GM18498 (cell line): ENCODE measurements at regions not wholly inside any gene's neighbourhood (a gene's known extent, or its start where the extent isn't known, plus 50 kb on each side); places are given as distances from the start of the nearest gene placed in this dataset.

Experiments used
- ATAC-seq: cut with Tn5 transposase; IDR thresholded peaks from one replicate; pipeline ENCODE4 v1.9.1; 2021; ENCODE audit warnings: mild to moderate bottlenecking, moderate library complexity; ENCODE audit not compliant: unreplicated experiment

DNA sequence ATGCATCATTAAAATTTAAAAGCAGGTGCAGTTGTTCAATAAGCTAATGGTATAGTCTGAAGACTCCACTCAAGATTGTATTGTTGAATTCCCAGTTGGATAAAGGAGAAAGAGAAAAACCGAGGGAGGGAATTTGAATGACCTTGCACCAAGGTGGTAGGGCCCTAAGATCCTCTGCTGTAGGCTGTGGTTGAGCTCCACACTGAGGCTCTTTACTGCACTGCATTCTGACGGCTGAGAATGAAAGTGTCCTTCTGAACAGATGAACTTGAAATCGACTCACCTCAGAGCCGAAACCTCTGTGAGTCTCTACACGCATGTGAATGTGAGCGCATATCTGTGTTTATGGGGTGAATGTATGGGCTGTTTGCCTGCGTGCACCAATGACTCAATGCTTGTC, 388.9 kb upstream of the DACH1 start:
- ATAC-seq: no peak

DNA sequence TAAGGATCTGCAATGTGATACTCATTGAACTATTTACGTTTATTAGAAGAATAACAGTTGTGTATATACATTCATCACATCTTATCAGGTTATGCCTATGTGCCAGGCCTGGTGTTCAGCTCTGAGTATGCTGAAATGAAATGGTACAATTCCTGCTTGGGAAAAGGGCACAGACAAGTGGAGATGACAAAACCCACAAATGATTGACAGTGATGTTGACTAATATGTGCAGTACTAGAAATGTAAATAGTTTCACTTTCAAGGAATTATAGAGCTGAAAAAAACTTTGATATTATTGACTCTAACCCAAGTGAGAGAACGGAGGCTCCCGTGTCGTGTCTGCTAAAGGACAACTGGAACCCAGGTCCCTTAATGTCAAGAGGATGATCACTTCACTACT, 386.8 kb upstream of the DACH1 start:
- ATAC-seq: no peak

DNA sequence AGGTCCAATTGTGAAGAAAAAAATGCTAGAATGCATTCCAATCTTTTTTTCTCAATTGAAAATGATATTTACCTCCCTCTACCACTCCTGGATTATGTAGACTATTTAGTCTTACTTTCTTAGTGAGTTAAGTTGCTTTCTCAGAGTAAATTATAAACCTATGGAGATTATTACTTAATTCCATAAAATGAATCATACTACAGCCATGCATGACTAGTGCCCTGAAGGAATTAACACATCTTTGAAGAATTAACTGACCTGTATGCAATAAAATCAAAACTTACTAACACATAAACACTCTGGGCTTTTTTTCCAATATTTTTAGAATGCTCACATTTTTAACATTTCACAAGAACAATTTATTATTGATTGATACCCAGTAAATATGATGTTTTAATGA, 379.4 kb upstream of the DACH1 start:
- no peak for ATAC-seq

DNA sequence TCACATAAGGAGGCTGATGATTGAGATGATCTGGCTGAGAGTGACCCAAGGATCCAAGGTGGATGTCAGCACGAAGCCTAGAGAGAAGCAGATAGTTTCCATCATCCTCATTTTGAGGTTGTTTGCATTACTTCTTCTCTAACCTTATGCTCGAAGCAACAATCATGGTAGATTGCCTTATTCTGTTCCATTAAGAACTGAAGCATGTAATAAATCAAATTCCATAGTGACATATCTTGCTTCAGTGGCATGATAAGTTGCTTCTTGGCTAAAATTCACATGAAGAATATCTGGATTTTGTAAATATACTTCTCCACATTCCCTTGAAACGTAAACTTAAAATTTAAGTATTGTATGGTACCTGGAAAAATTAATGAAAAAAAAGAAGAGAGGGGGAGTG, 377.8 kb upstream of the DACH1 start:
- ATAC-seq: no peak

DNA sequence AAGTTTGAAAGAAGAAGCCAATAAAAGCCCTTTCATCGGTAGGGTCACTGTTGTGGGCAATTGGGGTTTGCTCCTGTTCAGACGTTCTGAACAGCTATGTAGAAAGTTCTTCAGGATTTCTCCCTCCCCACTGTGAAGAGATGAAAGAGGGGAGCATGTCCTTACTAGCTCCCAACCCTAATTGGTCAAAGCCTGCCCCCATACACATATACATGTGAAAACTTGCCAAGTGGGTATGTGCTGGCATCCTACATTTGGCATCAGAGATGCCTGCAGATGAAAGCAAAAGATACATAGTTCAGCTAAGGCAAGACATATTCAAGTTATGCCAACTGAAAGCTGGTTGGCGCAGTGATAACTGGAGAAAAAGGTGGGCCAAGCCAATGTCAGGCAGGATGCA, 363.1 kb upstream of the DACH1 start:
- no peak for ATAC-seq

DNA sequence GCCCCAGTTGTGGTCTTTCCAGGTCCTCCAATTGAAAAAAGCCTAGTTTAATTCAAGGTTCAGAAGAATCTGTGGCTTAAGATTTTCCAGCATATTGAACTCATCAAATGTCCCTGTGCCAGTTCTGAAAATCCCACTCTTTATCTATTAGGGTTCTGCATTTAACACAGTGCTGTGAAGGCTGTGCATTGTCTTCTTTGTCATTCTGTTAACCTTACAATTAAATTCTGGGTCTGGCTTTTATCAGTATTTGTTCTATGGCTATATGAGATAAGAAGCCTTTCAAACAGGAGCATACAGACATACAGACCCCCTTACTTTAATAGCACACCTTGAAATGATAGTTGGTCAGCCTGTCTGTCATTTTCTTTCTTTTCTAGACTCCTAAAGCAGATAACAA, 362.1 kb upstream of the DACH1 start:
- no peak for ATAC-seq

DNA sequence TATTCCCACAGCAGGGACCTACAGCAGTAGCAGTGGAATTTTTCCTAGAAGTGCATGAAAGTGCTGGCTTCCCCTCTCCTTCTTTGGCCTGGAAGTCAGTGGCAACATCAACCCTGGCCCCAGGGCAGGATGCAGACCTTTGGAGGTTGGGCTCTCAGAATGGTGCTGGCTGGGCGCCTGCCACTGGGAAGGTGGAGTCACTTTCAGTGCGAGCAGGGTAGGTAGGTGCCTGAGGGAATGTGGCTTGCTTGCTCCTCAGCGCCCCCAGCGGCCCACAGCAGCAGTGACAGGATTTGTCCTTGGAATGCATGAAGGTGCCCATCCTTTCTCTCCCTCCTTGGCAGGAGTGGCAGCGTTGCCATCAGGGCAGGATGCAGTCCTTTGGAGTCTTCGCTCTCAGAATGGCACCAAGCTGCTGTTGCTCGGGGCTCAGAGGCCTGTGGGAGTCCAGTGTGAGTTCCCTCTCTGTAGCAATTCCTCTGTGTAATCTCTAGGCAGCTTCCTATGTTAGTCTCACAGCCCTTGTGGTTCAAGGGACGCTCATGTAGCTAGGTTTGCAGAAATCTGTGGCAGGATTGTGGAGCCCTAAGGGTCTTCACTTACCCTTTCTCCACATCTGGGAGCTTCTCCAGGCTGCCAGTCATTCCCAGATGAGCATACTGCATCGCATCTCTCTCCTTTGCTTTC, 354.4 kb upstream of the DACH1 start:
- ATAC-seq: peak; percentile 43

DNA sequence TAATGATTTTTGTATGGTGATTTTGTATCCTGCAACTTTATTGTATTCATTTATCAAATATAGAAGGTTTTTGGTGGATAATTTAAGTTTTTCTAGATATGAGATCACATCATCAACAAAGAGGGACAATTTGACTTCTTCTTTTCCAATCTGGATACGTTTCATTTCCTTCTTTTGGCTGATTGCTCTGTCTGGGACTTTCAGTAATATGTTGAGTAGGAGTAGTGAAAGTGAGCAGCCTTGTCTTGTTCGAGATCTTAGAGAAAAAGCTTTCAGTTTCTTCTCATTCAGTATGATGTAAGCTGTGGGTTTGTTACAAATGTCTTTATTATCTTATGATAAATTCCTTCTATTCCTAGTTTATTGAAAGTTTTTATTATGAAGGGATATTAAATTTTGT, 352.0 kb upstream of the DACH1 start:
- ATAC-seq: peak; percentile 80

DNA sequence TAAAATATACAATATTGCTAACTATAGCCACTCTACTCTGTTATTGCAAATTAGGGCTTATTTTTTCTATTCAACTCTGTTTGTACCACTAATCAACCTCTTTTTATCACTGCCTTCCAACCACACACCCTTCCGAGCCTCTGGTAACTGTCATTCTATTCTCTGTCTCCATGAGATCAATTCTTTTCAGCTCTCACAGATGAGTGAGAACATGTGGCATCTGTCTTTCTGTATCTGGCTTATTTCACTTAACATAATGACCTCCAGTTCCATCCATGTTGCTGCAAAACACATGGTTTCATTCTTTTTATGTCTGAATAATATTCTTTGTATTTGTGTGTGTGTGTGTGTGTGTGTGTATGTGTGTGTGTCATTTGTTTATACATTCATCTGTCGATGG, 350.1 kb upstream of the DACH1 start:
- no peak for ATAC-seq

DNA sequence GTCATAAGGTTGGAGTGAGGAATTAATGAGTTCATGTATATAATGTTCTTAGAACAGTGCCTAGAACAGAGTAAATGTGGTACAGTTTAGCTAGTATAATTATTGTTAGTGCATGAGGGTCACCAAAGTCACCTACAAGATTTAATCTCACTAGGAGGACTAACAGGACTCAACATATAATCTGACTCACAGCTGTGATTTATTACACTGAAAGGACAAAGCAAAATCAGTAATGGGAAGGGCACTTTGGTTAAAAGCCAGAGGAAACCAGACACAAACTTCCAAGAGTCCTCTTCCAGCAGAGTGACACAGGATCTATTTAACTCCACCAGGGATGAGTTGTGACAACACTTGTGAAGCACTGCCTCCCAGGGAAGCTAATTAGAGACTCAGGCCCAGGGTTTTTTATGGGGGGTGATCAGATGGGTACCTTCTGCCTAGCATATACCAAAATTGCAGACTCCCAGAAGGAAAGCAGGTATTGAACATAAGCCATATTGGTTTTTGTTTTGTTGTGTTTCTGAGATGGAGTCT, 341.2 kb upstream of the DACH1 start:
- no peak for ATAC-seq

DNA sequence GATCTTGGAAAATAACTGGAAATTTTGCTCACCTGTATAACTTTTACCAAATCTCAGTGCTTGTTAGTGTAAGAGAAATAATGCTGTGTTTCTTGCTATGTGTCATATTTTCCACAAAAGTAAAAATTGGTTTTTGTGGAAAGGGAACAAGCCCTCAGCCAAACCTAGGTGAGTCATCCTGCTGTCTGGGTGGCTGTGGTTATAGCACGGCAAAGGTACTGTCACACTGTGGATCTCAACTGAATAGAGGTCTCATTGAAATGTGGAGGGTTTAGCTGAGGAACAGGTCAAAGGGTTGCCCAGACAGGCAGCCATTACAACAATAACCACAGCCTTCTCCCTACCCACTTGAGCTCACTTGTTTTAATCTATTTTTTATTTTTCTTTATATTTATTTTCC, 338.8 kb upstream of the DACH1 start:
- no peak for ATAC-seq

DNA sequence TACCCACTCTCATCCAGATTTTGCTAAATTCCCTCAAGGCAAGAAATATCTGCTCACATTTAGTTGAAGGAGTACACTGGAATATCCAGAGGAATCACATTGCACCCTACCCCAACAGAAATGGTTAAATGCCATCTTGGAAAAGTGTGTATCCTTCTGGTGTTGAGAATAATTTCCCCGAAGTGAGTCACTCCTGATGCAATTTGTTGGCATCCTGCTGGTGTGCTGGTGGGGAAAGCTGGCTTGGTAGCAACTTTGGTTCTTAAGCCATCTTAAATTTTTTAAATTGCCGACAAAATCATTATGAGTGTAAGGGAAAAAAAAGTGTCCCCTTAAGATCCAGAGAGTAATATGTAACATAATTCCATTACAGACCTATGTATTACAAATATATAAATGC, 337.3 kb upstream of the DACH1 start:
- no peak for ATAC-seq

DNA sequence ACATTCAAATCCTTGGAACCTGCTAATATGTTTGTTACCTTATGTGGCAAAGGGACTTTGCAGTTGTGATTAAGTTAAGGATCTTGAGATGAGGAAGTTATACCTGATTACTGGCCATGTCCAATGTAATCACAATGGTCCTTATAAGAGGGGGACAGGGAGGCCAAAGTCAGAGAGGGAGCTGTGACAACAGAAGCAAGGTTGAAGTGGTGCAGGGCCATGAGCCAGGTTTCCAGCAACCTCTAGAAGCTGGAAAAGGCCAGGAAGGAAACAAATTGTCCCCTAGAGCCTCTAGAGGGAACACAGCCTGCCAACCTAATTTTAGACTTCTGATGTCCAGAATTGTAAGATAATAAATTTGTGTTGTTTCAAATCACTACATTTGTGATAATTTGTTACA, 334.7 kb upstream of the DACH1 start:
- ATAC-seq: no peak

DNA sequence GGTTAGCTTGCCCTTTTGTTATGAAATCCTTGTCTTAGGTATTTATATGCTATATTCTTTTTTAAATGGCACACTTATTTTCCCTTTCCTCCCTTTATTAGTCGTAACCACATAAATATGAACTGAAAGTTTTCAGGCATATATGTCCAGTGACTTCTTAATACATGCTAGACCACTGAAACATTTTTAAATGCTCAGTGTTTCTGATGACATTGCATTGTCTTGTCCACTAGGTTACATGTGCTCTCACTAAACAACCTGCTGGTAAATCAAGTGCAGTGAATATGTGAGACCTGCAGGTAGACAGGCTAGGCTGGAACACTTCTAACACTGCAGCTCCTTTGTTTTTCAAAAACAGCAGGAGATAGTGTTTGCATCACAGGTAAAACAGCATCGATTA, 332.6 kb upstream of the DACH1 start:
- no peak for ATAC-seq

DNA sequence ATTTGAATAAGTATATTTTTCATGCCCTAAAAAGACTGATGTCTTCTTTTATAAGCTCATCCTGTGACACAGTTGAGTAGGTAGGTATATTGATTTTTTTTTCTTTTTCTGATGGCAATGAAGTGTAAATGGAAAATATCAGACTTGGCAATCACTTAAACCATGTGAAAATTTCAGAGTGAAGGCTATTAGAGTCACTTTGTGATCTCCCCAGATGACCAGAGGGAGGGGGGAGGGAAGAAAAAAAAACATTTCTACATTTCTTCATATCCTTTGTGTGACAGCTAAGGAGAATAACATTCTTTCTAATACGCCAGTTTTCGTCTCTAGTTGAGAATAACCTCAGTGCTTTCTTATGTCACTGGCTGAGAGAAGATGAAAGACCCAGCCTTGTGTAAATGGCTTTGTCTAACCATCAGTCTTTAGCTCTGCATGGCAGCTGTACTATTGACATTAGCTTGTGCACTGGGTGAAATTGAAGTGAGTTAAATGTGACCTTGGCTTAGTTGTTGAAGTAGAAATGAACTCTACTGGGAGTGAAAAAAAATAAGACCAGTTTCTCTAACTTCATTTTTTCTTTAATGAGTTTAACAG, 332.1 kb upstream of the DACH1 start:
- ATAC-seq: no peak

DNA sequence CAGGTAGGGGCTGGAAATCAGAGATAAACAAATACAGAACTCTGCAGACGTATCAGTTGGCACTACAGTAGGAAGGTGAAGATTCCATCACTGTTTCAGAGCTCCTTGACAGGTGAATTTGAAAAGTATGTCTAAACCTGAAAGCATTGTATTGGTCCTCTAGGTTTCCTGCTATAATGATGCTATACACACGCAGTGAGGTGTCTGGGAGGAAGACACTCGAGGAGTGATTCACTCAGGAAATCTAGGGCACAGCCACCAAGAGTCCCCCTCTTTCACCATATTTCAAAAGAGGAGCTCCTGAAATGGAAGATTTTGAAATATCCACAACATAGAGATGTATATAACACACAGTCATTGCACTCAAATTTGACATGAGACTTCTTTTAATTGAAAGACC, 331.0 kb upstream of the DACH1 start:
- ATAC-seq: no peak

DNA sequence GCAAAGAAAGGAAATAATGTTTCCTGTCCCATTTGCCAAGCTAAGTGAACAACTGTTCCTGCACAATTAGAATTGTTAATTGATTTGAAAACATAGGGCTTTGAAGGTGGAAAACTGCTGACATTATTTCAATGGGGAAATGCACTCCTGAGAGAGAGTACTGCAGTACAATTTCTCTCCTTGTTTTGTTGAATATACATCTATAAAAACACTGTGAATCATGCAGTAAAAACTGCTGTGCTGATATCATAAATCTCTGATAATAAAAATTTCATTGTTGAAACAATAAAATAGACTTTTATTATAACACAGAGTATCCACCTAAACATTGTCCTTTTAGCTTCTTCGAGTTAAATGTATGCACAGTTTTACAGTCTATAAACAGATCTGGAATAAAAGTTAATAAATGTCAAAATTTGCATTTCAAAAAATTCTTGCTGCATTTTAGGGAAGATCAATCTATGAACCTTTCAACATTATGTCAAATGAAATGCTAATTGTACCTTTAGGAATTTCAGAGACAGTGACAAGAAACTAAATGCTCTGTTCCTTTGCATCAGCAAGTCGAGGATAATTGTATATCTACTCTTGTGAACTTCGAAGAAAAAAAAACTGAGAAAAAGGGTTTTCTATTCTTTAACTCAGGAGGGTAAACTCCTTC, 328.2 kb upstream of the DACH1 start:
- ATAC-seq: no peak

DNA sequence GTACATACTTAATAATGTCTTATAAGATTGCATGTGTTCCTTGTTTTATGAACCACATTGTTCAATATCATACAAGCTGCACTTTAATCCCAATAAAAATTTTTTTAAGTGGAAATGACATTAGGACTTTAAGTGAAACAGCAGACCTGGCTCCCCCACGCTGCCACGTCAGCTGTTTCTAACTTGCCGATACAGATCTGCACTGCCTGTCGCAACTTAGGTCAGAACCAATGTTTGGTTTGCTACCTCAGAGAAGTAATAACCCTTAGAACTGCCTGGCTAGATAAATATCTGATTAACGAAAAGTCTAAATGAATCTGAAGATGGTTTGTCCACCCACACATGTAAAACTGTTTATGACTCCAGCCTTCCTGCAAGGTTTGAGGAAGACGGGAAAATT, 327.5 kb upstream of the DACH1 start:
- ATAC-seq: no peak

DNA sequence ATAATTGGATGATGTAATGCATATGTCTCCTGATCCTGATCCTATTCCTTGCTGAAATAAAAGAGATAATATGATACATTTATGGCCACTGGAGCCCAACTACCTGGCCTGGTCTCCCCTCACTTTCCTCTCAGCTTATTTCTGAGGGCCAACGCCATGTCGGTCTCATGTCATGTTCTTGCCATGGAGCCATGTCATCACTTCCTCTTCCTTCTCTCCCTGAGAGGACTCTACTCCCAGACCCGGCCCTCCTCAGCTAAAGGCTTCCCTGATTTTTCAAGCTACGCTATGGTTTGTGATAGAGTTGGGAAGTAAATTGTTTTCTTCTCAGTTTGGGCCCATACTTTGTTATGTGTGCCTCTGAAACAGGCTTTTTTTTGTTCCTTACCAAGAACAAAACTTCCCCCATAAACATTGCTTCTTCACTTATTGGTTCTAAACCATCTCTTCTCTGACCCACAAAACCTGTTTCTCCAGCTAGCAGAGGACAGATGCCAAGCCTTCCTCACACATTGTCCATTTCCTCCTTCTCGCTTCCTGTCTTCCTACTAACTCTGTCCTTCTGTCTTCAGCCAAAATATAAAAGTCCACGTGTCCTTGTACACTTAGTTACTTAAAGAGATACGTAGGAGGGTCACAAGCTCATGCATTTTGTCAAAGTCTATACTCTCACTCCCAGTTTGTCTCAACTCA, 319.9 kb upstream of the DACH1 start:
- ATAC-seq: no peak

DNA sequence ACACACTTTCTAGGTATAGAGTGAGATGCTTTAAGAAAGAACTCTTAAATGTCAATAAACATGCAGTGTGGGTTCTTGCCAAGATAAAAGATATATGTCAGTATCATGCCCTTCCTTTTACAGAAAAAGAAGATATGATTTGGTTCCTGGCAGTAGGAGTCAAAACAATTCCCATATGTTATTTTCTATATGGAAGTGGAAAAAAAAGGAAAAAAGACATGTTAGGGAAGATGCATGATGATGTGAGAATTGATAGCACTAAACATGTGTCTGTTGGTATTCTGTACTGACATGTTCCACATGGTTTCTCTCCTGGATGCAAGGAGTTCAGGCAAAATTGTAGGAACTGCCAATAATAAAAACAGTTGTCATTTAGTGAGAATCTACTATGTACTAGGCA, 318.8 kb upstream of the DACH1 start:
- no peak for ATAC-seq

DNA sequence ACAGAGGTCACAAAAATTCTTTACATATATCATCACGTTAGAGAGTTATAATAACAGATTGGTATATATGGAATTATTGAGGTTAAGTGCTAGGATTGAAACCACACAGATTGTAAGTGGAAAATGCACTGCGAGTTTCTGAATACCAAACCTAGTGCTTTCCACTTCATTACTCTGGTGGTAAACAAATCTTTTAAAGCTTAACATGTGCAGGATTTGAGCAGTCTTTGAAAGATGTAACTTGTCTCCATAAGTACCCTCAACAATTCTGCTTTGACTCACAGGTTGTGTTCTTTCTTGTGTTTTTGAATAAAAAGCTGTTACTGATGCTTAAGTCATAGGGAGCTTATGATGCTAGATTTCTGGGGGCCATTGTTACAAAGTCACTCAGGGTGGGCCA, 314.7 kb upstream of the DACH1 start:
- ATAC-seq: no peak
